IMR-90 (cell line): ENCODE measurements at regions not wholly inside any gene's neighbourhood (a gene's known extent, or its start where the extent isn't known, plus 50 kb on each side); places are given as distances from the start of the nearest gene placed in this dataset.

Source experiments
- ATAC-seq: fragments of 200-7000 bp; cut with Tn5 transposase; 2 replicates; pipeline ENCODE4 v1.9.1; 2020; ENCODE audit warnings: low read depth, mild to moderate bottlenecking, moderate library complexity
- BruUV-seq: library from RNA; stranded (reverse); fragments of 400-500 nt; replicated peaks from 2 replicates; lab custom pipeline; 2021; lab: Mats Ljungman, UMichigan
- CTCF ChIA-PET: fragments of 300-600 bp; formaldehyde crosslinking; extraction: SDS; loops from one replicate; lab custom pipeline; 2021; ENCODE audit warnings: antibody characterized with exemption; lab: Yijun Ruan, JAX
- POLR2A ChIA-PET: fragments of 300-600 bp; sonication (Branson Sonifier 250); formaldehyde crosslinking; loops from one replicate; lab custom pipeline; 2022; ENCODE audit warnings: antibody characterized with exemption; ENCODE audit not compliant: unreplicated experiment; lab: Charles Lee
- DNase-seq: peaks from one replicate; pipeline ENCODE4 v3.0.0; 2013
- H2AFZ ChIP-seq: replicated peaks from 2 replicates; pipeline ENCODE3; 2013; ENCODE audit warnings: low read length, mild to moderate bottlenecking; ENCODE audit not compliant: poor library complexity
- H2AK5ac ChIP-seq: 2 replicates; pipeline ENCODE4 v1.6.1; 2013; ENCODE audit warnings: low read depth, low read length, inconsistent platforms
- H2AK9ac ChIP-seq: replicated peaks from 2 replicates; pipeline ENCODE3; 2013; ENCODE audit warnings: mild to moderate bottlenecking, low read depth, low read length, moderate library complexity; ENCODE audit not compliant: poor library complexity
- H2BK120ac ChIP-seq: 2 replicates; pipeline ENCODE4 v1.6.1; 2013; ENCODE audit warnings: low read depth, low read length, inconsistent platforms
- H2BK15ac ChIP-seq: 3 replicates; pipeline ENCODE4 v1.6.1; 2013; ENCODE audit warnings: low read depth, low read length, inconsistent platforms
- H2BK20ac ChIP-seq: 2 replicates; pipeline ENCODE4 v1.6.1; 2013; ENCODE audit warnings: low read depth, mild to moderate bottlenecking, inconsistent platforms, low read length, moderate library complexity
- H2BK5ac ChIP-seq: 2 replicates; pipeline ENCODE4 v1.6.1; 2013; ENCODE audit warnings: mild to moderate bottlenecking, low read depth, low read length, inconsistent platforms; ENCODE audit not compliant: poor library complexity, severe bottlenecking
- H3K14ac ChIP-seq: replicated peaks from 2 replicates; pipeline ENCODE4 v1.6.1; 2013; ENCODE audit warnings: low read depth, low read length, inconsistent platforms
- H3K18ac ChIP-seq: 2 replicates; pipeline ENCODE4 v1.6.1; 2013; ENCODE audit warnings: low read depth, low read length, control low read depth
- H3K23ac ChIP-seq: 2 replicates; pipeline ENCODE4 v1.6.1; 2013; ENCODE audit warnings: low read depth, low read length, inconsistent platforms
- H3K27ac ChIP-seq: 2 replicates; pipeline ENCODE4 v1.5.1; 2013; ENCODE audit warnings: mild to moderate bottlenecking, control low read depth, low read length; ENCODE audit not compliant: insufficient read depth
- H3K27me3 ChIP-seq: 2 replicates; pipeline ENCODE4 v1.6.1; 2013; ENCODE audit warnings: low read length; ENCODE audit not compliant: control insufficient read depth, insufficient read depth
- H3K36me3 ChIP-seq: 2 replicates; pipeline ENCODE4 v1.6.1; 2013; ENCODE audit warnings: low read length, mixed read lengths; ENCODE audit not compliant: control insufficient read depth, insufficient read depth
- H3K4ac ChIP-seq: 2 replicates; pipeline ENCODE4 v1.6.1; 2013; ENCODE audit warnings: low read depth, low read length, inconsistent platforms
- H3K4me1 ChIP-seq: 2 replicates; pipeline ENCODE4 v1.6.1; 2013; ENCODE audit warnings: low read length, mixed read lengths; ENCODE audit not compliant: control insufficient read depth, insufficient read depth
- H3K4me2 ChIP-seq: 2 replicates; pipeline ENCODE4 v1.6.1; 2013; ENCODE audit warnings: low read depth, mild to moderate bottlenecking, control low read depth, low read length, moderate library complexity
- H3K4me3 ChIP-seq: 2 replicates; pipeline ENCODE4 v1.5.1; 2013; ENCODE audit warnings: low read depth, mild to moderate bottlenecking, control low read depth, low read length, moderate library complexity; ENCODE audit not compliant: insufficient read depth
- H3K56ac ChIP-seq: 2 replicates; pipeline ENCODE4 v1.6.1; 2013; ENCODE audit warnings: low read length, inconsistent platforms; ENCODE audit not compliant: insufficient read depth; ENCODE audit errors: extremely low read depth
- H3K79me1 ChIP-seq, 2 experiments: 2 replicates each; pipeline ENCODE4 v1.6.1; 2013; ENCODE audit warnings: low read length in 2 of 2, inconsistent platforms in 1 of 2, low read depth in 1 of 2
- H3K9ac ChIP-seq: 2 replicates; pipeline ENCODE4 v1.6.1; 2013; ENCODE audit warnings: low read depth, low read length, control low read depth
- H3K9me1 ChIP-seq: 2 replicates; pipeline ENCODE4 v1.6.1; 2013; ENCODE audit warnings: low read length, inconsistent platforms; ENCODE audit not compliant: insufficient read depth
- H3K9me3 ChIP-seq: 2 replicates; pipeline ENCODE4 v1.6.1; 2013; ENCODE audit warnings: low read length; ENCODE audit not compliant: control insufficient read depth, insufficient read depth
- H4K20me1 ChIP-seq: 2 replicates; pipeline ENCODE4 v1.6.1; 2013; ENCODE audit warnings: low read length, inconsistent platforms; ENCODE audit not compliant: insufficient read depth
- H4K5ac ChIP-seq: 2 replicates; pipeline ENCODE4 v1.6.1; 2013; ENCODE audit warnings: mild to moderate bottlenecking, low read depth, low read length, control low read depth
- H4K8ac ChIP-seq, 2 experiments: 2 replicates each; pipeline ENCODE4 v1.6.1; 2013; ENCODE audit warnings: low read depth in 2 of 2, low read length in 2 of 2, control low read depth in 1 of 2, inconsistent platforms in 1 of 2
- H4K91ac ChIP-seq: 2 replicates; pipeline ENCODE4 v1.6.1; 2013; ENCODE audit warnings: low read depth, low read length, inconsistent platforms; ENCODE audit not compliant: insufficient read depth
- BHLHE40 ChIP-seq: fragments of 150-350 bp; IDR thresholded peaks from 2 replicates; pipeline ENCODE4 v1.6.1; 2016; ENCODE audit warnings: mild to moderate bottlenecking, low read depth, low read length
- CEBPB ChIP-seq: IDR thresholded peaks from 2 replicates; pipeline ENCODE4 v1.6.1; 2012; ENCODE audit warnings: low read depth, low read length, improper control_type of control experiment
- CHD1 ChIP-seq: IDR thresholded peaks from 2 replicates; pipeline ENCODE4 v1.6.1; 2012; ENCODE audit warnings: low read depth, low read length, improper control_type of control experiment
- FOS ChIP-seq: fragments of 150-350 bp; IDR thresholded peaks from 2 replicates; pipeline ENCODE4 v1.6.1; 2016; ENCODE audit warnings: low read depth, low read length
- MAFK ChIP-seq: IDR thresholded peaks from 2 replicates; pipeline ENCODE4 v1.6.1; 2012; ENCODE audit warnings: low read depth, low read length, improper control_type of control experiment
- MAZ ChIP-seq: IDR thresholded peaks from 2 replicates; pipeline ENCODE4 v1.6.1; 2012; ENCODE audit warnings: low read depth, mild to moderate bottlenecking, low read length, improper control_type of control experiment, moderate library complexity, borderline replicate concordance
- MXI1 ChIP-seq: IDR thresholded peaks from 2 replicates; pipeline ENCODE4 v1.6.1; 2012; ENCODE audit warnings: low read depth, mild to moderate bottlenecking, low read length, moderate library complexity, borderline replicate concordance
- NFE2L2 ChIP-seq: fragments of 150-350 bp; IDR thresholded peaks from 2 replicates; pipeline ENCODE4 v1.6.1; 2016; ENCODE audit warnings: low read depth, mild to moderate bottlenecking, low read length
- POLR2A ChIP-seq: IDR thresholded peaks from 2 replicates; pipeline ENCODE4 v1.6.1; 2012; ENCODE audit warnings: mild to moderate bottlenecking, low read depth, low read length
- RAD21 ChIP-seq: IDR thresholded peaks from 2 replicates; pipeline ENCODE4 v1.6.1; 2012; ENCODE audit warnings: low read length, improper control_type of control experiment
- RCOR1 ChIP-seq: IDR thresholded peaks from 2 replicates; pipeline ENCODE4 v1.6.1; 2012; ENCODE audit warnings: mild to moderate bottlenecking, low read length, improper control_type of control experiment; ENCODE audit not compliant: insufficient replicate concordance
- RFX5 ChIP-seq: IDR thresholded peaks from 2 replicates; pipeline ENCODE4 v1.8.0; 2012; ENCODE audit warnings: low read depth, mild to moderate bottlenecking, low read length, moderate library complexity
- SMC3 ChIP-seq: fragments of 150-350 bp; IDR thresholded peaks from 2 replicates; pipeline ENCODE4 v1.6.1; 2016; ENCODE audit warnings: low read depth, mild to moderate bottlenecking, antibody characterized with exemption, low read length, moderate library complexity
- WGBS, 2 experiments: methylation state at CpG; one replicate each; pipeline versions ENCODE4 v1.1.5 to v1.1.7; 2013; ENCODE audit warnings: missing lambda C conversion rate in 2 of 2; ENCODE audit not compliant: insufficient read length in 1 of 2; ENCODE audit errors: extremely low coverage in 2 of 2; 5-methylcytosine and 5-hydroxymethylcytosine counted together
- dilution Hi-C: fragments of 300-500 bp; cut with HindIII; formaldehyde crosslinking; loops from one replicate; pipeline ENCODE4 v1.14.3; 2018; ENCODE audit warnings: low sequenced_read_pairs; ENCODE audit not compliant: unreplicated experiment
- in situ Hi-C: fragments of 300-500 bp; cut with MboI; formaldehyde crosslinking; loops from 3 replicates; pipeline ENCODE4 v1.14.3; 2019; ENCODE audit warnings: low sequenced_read_pairs, inconsistent platforms, mixed read lengths
- intact Hi-C: fragments of 100-400 bp; cut with micrococcal nuclease; formaldehyde crosslinking; loops from 2 replicates; pipeline ENCODE4 v1.10.0; 2022
- TF ChIP-seq, protein P1 (sequence below): fragments of 150-350 bp; IDR thresholded peaks from 2 replicates; pipeline ENCODE4 v1.6.1; 2017; ENCODE audit warnings: mild to moderate bottlenecking, antibody characterized with exemption, low read length, low read depth
- TF ChIP-seq, protein P2 (sequence below): fragments of 150-350 bp; IDR thresholded peaks from 2 replicates; pipeline ENCODE4 v1.6.1; 2016; ENCODE audit warnings: low read depth, mild to moderate bottlenecking, low read length, moderate library complexity, borderline replicate concordance
- TF ChIP-seq, protein P3 (sequence below): conservative IDR thresholded peaks from 2 replicates; pipeline ENCODE4 v1.5.1; 2012; ENCODE audit warnings: mild to moderate bottlenecking, low read depth, low read length, improper control_type of control experiment

DNA sequence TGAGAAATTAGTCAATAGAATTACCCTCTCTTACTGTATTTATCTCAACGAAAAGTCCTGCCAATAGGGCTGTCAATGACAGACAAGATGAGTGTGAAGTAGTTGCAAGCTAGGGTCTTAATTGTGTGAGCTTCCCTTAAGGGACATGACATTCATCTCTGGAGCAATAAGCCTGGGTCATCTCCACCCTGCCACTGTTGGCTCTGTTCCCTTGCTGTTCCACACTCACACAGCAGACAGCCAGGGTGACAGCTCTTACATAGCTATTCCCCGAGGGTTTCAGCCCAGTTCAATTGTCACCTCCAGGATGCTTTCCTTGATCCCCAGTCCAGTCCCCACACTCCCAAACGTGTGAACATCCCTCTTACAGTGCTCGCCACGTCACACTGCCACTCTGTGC lies 215.0 kb downstream of the NXPE2 start:
- Histone ChIP-seq H2AK5ac (no peak overlapping the region), H3K4ac (no peak overlapping the region), H3K18ac (no peak overlapping the region), H3K4me3 (no peak overlapping the region), H3K23ac (no peak overlapping the region), H3K4me2 (no peak overlapping the region), H3K4me1 (no peaks in the 10 kb centered on the region), H4K8ac (no peak overlapping the region), H2BK120ac (no peak overlapping the region), H2BK20ac (no peak overlapping the region), H2AFZ (no peak overlapping the region), H3K56ac (no peak overlapping the region), H3K14ac (no peak overlapping the region), H4K91ac (no peak overlapping the region), H4K5ac (no peak overlapping the region), H2BK5ac (no peak overlapping the region), H3K27me3 (no peaks in the 10 kb centered on the region), H3K36me3 (no peaks in the 10 kb centered on the region), H3K27ac (no peak overlapping the region), H3K9ac (no peak overlapping the region), H3K9me1 (no peaks in the 10 kb centered on the region), H3K79me1 (no peaks in the 10 kb centered on the region), H3K9me3 (peaks cover 5% of the 10 kb centered on the region; the same call in 1 of the 2 replicates), H4K20me1 (no peaks in the 10 kb centered on the region), H2AK9ac (no peak overlapping the region), H2BK15ac (no peak overlapping the region)
- WGBS, 2 experiments = 50% methylated on average over 1 of the region's 5 CpGs; no CpG with 5 or more reads in 1 of the 2 experiments
- intact Hi-C loops = no loop called here
- ATAC-seq = no peak
- POLR2A ChIA-PET = no interaction called here
- BruUV-seq = no TSS peak
- no peak for TF ChIP-seq POLR2A
- no peak for TF ChIP-seq MAFK
- no peak for TF ChIP-seq RFX5
- TF ChIP-seq, protein P1, sequence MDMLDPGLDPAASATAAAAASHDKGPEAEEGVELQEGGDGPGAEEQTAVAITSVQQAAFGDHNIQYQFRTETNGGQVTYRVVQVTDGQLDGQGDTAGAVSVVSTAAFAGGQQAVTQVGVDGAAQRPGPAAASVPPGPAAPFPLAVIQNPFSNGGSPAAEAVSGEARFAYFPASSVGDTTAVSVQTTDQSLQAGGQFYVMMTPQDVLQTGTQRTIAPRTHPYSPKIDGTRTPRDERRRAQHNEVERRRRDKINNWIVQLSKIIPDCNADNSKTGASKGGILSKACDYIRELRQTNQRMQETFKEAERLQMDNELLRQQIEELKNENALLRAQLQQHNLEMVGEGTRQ = no peak
- TF ChIP-seq RCOR1 = no peak
- TF ChIP-seq MAZ = no peak
- TF ChIP-seq, protein P2, sequence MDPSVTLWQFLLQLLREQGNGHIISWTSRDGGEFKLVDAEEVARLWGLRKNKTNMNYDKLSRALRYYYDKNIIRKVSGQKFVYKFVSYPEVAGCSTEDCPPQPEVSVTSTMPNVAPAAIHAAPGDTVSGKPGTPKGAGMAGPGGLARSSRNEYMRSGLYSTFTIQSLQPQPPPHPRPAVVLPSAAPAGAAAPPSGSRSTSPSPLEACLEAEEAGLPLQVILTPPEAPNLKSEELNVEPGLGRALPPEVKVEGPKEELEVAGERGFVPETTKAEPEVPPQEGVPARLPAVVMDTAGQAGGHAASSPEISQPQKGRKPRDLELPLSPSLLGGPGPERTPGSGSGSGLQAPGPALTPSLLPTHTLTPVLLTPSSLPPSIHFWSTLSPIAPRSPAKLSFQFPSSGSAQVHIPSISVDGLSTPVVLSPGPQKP = no peak
- no peak for TF ChIP-seq MXI1
- no peak for TF ChIP-seq BHLHE40
- TF ChIP-seq CHD1 = no peak
- TF ChIP-seq CEBPB = no peak
- no peak for TF ChIP-seq NFE2L2
- TF ChIP-seq RAD21 = no peak
- TF ChIP-seq, protein P3, sequence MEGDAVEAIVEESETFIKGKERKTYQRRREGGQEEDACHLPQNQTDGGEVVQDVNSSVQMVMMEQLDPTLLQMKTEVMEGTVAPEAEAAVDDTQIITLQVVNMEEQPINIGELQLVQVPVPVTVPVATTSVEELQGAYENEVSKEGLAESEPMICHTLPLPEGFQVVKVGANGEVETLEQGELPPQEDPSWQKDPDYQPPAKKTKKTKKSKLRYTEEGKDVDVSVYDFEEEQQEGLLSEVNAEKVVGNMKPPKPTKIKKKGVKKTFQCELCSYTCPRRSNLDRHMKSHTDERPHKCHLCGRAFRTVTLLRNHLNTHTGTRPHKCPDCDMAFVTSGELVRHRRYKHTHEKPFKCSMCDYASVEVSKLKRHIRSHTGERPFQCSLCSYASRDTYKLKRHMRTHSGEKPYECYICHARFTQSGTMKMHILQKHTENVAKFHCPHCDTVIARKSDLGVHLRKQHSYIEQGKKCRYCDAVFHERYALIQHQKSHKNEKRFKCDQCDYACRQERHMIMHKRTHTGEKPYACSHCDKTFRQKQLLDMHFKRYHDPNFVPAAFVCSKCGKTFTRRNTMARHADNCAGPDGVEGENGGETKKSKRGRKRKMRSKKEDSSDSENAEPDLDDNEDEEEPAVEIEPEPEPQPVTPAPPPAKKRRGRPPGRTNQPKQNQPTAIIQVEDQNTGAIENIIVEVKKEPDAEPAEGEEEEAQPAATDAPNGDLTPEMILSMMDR = no peak
- no peak for TF ChIP-seq FOS
- no peak for TF ChIP-seq SMC3
- in situ Hi-C loops = no loop called here
- DNase-seq = no peak
- dilution Hi-C loops = no loop called here
- CTCF ChIA-PET = no interaction called here
